ENCODE measurements at regions not wholly inside any gene's neighbourhood (a gene's known extent, or its start where the extent isn't known, plus 50 kb on each side); places are given as distances from the start of the nearest gene placed in this dataset.

- Histone ChIP-seq H3K9ac (ENCODE audit: low read length) (no peak overlapping the region), H3K4me3 (ENCODE audit: low read length) (no peak overlapping the region), H4K20me1 (ENCODE audit: insufficient read depth, low read length) (no peaks in the 10 kb centered on the region), H3K27ac (ENCODE audit: low read length) (no peak overlapping the region), H3F3A (ENCODE audit: insufficient read depth, low read length) (no peaks in the 10 kb centered on the region), H3K9me3 (replicated peaks; ENCODE audit: insufficient read depth, low read length) (no peaks in the 10 kb centered on the region), H3K79me2 (ENCODE audit: low read length) (no peaks in the 10 kb centered on the region), H2AFZ (ENCODE audit: low read length) (no peak overlapping the region), H3K4me2 (ENCODE audit: low read depth, low read length) (no peak overlapping the region), H3K27me3 (replicated peaks; ENCODE audit: insufficient read depth, low read length) (peaks cover 83% of the 10 kb centered on the region), H3K4me1 (ENCODE audit: low read length) (no peaks in the 10 kb centered on the region), H3K9me2 (replicated peaks; ENCODE audit: insufficient read depth, low read length) (no peaks in the 10 kb centered on the region), H3K36me3 (replicated peaks; ENCODE audit: insufficient read depth, low read length) (no peaks in the 10 kb centered on the region)
- no peak for DNase-seq
- TF ChIP-seq CTCF (IDR thresholded peaks at IDR 0.05; ENCODE audit: low read length) (no peak), EZH2 (optimal IDR thresholded peaks at IDR 0.05; ENCODE audit: low read depth, low read length) (no peak), EZH2phosphoT487 (IDR thresholded peaks at IDR 0.05; ENCODE audit: low read length) (no peak)
Measured at GRCh38 chr1:22340873-22341272, 110.8 kb upstream of the ZBTB40 start.

GRCh38 chr1:22341791-22342605, 109.7 kb upstream of the ZBTB40 start:
- Histone ChIP-seq H3K9ac (ENCODE audit: low read length) (no peak overlapping the region), H3F3A (ENCODE audit: insufficient read depth, low read length) (no peaks in the 10 kb centered on the region), H4K20me1 (ENCODE audit: insufficient read depth, low read length) (no peaks in the 10 kb centered on the region), H3K79me2 (ENCODE audit: low read length) (no peaks in the 10 kb centered on the region), H3K27ac (ENCODE audit: low read length) (no peak overlapping the region), H3K36me3 (replicated peaks; ENCODE audit: insufficient read depth, low read length) (no peaks in the 10 kb centered on the region), H3K4me3 (ENCODE audit: low read length) (no peak overlapping the region), H2AFZ (ENCODE audit: low read length) (no peak overlapping the region), H3K9me2 (replicated peaks; ENCODE audit: insufficient read depth, low read length) (no peaks in the 10 kb centered on the region), H3K9me3 (replicated peaks; ENCODE audit: insufficient read depth, low read length) (no peaks in the 10 kb centered on the region), H3K4me2 (ENCODE audit: low read depth, low read length) (no peak overlapping the region), H3K27me3 (replicated peaks; ENCODE audit: insufficient read depth, low read length) (peaks cover 94% of the 10 kb centered on the region), H3K4me1 (ENCODE audit: low read length) (no peaks in the 10 kb centered on the region)
- DNase-seq = no peak
- TF ChIP-seq EZH2 (optimal IDR thresholded peaks at IDR 0.05; ENCODE audit: low read depth, low read length) (peak; percentile 88), EZH2phosphoT487 (IDR thresholded peaks at IDR 0.05; ENCODE audit: low read length) (no peak)

GRCh38 chr1:22342734-22343191, 108.9 kb upstream of the ZBTB40 start:
- Histone ChIP-seq H3K27me3 (replicated peaks; ENCODE audit: insufficient read depth, low read length) (peaks cover 100% of the 10 kb centered on the region), H3K4me2 (ENCODE audit: low read depth, low read length) (no peak overlapping the region), H2AFZ (ENCODE audit: low read length) (no peak overlapping the region), H3K9ac (ENCODE audit: low read length) (no peak overlapping the region), H3K36me3 (replicated peaks; ENCODE audit: insufficient read depth, low read length) (no peaks in the 10 kb centered on the region), H3K9me3 (replicated peaks; ENCODE audit: insufficient read depth, low read length) (no peaks in the 10 kb centered on the region), H3K79me2 (ENCODE audit: low read length) (no peaks in the 10 kb centered on the region), H3K4me1 (ENCODE audit: low read length) (no peaks in the 10 kb centered on the region), H3F3A (ENCODE audit: insufficient read depth, low read length) (no peaks in the 10 kb centered on the region), H3K27ac (ENCODE audit: low read length) (no peak overlapping the region), H3K4me3 (ENCODE audit: low read length) (no peak overlapping the region), H3K9me2 (replicated peaks; ENCODE audit: insufficient read depth, low read length) (no peaks in the 10 kb centered on the region), H4K20me1 (ENCODE audit: insufficient read depth, low read length) (no peaks in the 10 kb centered on the region)
- TF ChIP-seq EZH2phosphoT487 (IDR thresholded peaks at IDR 0.05; ENCODE audit: low read length) = no peak
- TF ChIP-seq CTCF (IDR thresholded peaks at IDR 0.05; ENCODE audit: low read length) = no peak
- no peak for TF ChIP-seq EZH2 (optimal IDR thresholded peaks at IDR 0.05; ENCODE audit: low read depth, low read length)
- DNase-seq = no peak

All from MM.1S (cell line).